Epithelial cell of esophagus (primary cell): ENCODE measurements at regions not wholly inside any gene's neighbourhood (a gene's known extent, or its start where the extent isn't known, plus 50 kb on each side); places are given as distances from the start of the nearest gene placed in this dataset.
"Not testable (repeated sequence)": the region's sequence is repeated elsewhere in the genome, so short reads cannot be mapped to it uniquely, and the experiment has no call there.

Experiments used
- DNase-seq: peaks from one replicate; pipeline ENCODE4 v3.0.0; 2010; ENCODE audit warnings: low read depth
- H3K4me3 ChIP-seq: 2 replicates; pipeline ENCODE4 v1.5.1; 2011; ENCODE audit warnings: mild to moderate bottlenecking, low read length, control low read depth
- CTCF ChIP-seq: IDR thresholded peaks from 2 replicates; pipeline ENCODE4 v1.5.1; 2011; ENCODE audit warnings: low read depth, mild to moderate bottlenecking, low read length, control low read depth, inconsistent platforms; ENCODE audit not compliant: insufficient read depth; ENCODE audit errors: missing control alignments

GRCh38 chr6:9841886-9842725 lies 572.8 kb downstream of the TFAP2A start:
- DNase-seq, result no peak
- TF ChIP-seq CTCF, result no peak

GRCh38 chr6:9834233-9834632 lies 580.6 kb downstream of the TFAP2A start:
- TF ChIP-seq CTCF, result no peak
- no peak for DNase-seq

More at GRCh38 chr6:9841886-9842725, 572.8 kb downstream of the TFAP2A start:
- H3K4me3 ChIP-seq, result no peak overlapping the region

GRCh38 chr6:9831783-9832182 lies 583.1 kb downstream of the TFAP2A start:
- H3K4me3 ChIP-seq, result no peak overlapping the region
- TF ChIP-seq CTCF, result no peak
- DNase-seq, result no peak

More at GRCh38 chr6:9834233-9834632, 580.6 kb downstream of the TFAP2A start:
- H3K4me3 ChIP-seq, result no peak overlapping the region

- no peak overlapping the region for H3K4me3 ChIP-seq
- no peak for DNase-seq
- TF ChIP-seq CTCF, result no peak
These were observed 584.1 kb downstream of the TFAP2A start for GRCh38 chr6:9830808-9831207.

GRCh38 chr6:9825526-9825925 lies 589.3 kb downstream of the TFAP2A start:
- peak; percentile 30 for DNase-seq
- TF ChIP-seq CTCF, result no peak
- H3K4me3 ChIP-seq, result no peak overlapping the region

- not testable (repeated sequence) for DNase-seq, H3K4me3 ChIP-seq
These were observed 604.1 kb downstream of the TFAP2A start for GRCh38 chr6:9810727-9811126.

- DNase-seq, result no peak
- no peak for TF ChIP-seq CTCF
- H3K4me3 ChIP-seq, result no peak overlapping the region
These were observed 604.6 kb downstream of the TFAP2A start for GRCh38 chr6:9810286-9810685.
